Smooth muscle cell (in vitro differentiated cells): ENCODE measurements at regions not wholly inside any gene's neighbourhood (a gene's known extent, or its start where the extent isn't known, plus 50 kb on each side); places are given as distances from the start of the nearest gene placed in this dataset.

Experiments
- DNase-seq: peaks from one replicate; lab custom pipeline; 2025; ENCODE audit not compliant: unreplicated experiment; lab: John Stamatoyannopoulos, UW
- H2AFZ ChIP-seq: fragments of 200-600 bp; sonication (generic); 2 replicates; pipeline ENCODE4 v1.6.0; 2016; ENCODE audit warnings: antibody characterized with exemption, low read depth, mild to moderate bottlenecking
- H3F3A ChIP-seq: fragments of 200-600 bp; sonication (generic); 2 replicates; pipeline ENCODE4 v1.6.0; 2017; ENCODE audit warnings: antibody characterized with exemption, low read depth
- H3K27ac ChIP-seq: fragments of 200-600 bp; sonication (generic); 2 replicates; pipeline ENCODE4 v1.5.1; 2016; ENCODE audit warnings: low read depth, mild to moderate bottlenecking
- H3K27me3 ChIP-seq: fragments of 200-600 bp; sonication (generic); 2 replicates; pipeline ENCODE4 v1.6.1; 2016; ENCODE audit warnings: low read depth, mild to moderate bottlenecking
- H3K36me3 ChIP-seq: fragments of 200-600 bp; sonication (generic); 2 replicates; pipeline ENCODE4 v1.5.1; 2016; ENCODE audit warnings: low read depth
- H3K4me1 ChIP-seq: fragments of 200-600 bp; sonication (generic); 2 replicates; pipeline ENCODE4 v1.5.1; 2016; ENCODE audit warnings: low read depth
- H3K4me2 ChIP-seq: fragments of 200-600 bp; sonication (generic); 2 replicates; pipeline ENCODE4 v1.6.0; 2016; ENCODE audit warnings: mild to moderate bottlenecking
- H3K4me3 ChIP-seq: fragments of 200-600 bp; sonication (generic); 2 replicates; pipeline ENCODE4 v1.5.1; 2016; ENCODE audit warnings: mild to moderate bottlenecking
- H3K79me2 ChIP-seq: fragments of 200-600 bp; sonication (generic); 2 replicates; pipeline ENCODE4 v1.6.0; 2016; ENCODE audit warnings: low read depth, mild to moderate bottlenecking
- H3K9ac ChIP-seq: fragments of 200-600 bp; sonication (generic); 2 replicates; pipeline ENCODE4 v1.6.0; 2016; ENCODE audit warnings: low read depth
- H3K9me3 ChIP-seq: fragments of 200-600 bp; sonication (generic); replicated peaks from 2 replicates; pipeline ENCODE4 v1.5.1; 2016; ENCODE audit warnings: low read depth
- H4K20me1 ChIP-seq: fragments of 200-600 bp; sonication (generic); 2 replicates; pipeline ENCODE4 v1.6.0; 2016; ENCODE audit warnings: low read depth
- CTCF ChIP-seq: fragments of 200-600 bp; sonication (generic); IDR thresholded peaks from 2 replicates; pipeline ENCODE4 v1.5.1; 2017; ENCODE audit warnings: borderline replicate concordance, mild to moderate bottlenecking, antibody characterized with exemption; ENCODE audit not compliant: insufficient read depth, poor library complexity, severe bottlenecking
- WGBS: methylation state at CpG from one replicate; pipeline ENCODE4 v1.1.7; 2016; ENCODE audit warnings: low lambda C conversion rate; 5-methylcytosine and 5-hydroxymethylcytosine counted together

GRCh38 chr5:123244458-123244857, 155.4 kb downstream of the PRDM6 start:
- no peak for DNase-seq
- Histone ChIP-seq H3K4me3 (no peak overlapping the region), H3K27me3 (no peaks in the 10 kb centered on the region), H3F3A (peaks cover 4% of the 10 kb centered on the region), H3K4me2 (no peak overlapping the region), H3K9me3 (no peaks in the 10 kb centered on the region), H3K9ac (no peak overlapping the region), H3K27ac (no peak overlapping the region), H2AFZ (peak overlapping the region; percentile 18), H4K20me1 (no peaks in the 10 kb centered on the region), H3K4me1 (no peaks in the 10 kb centered on the region), H3K36me3 (no peaks in the 10 kb centered on the region), H3K79me2 (no peaks in the 10 kb centered on the region)
- WGBS: 86% methylated on average over 2 of the region's 2 CpGs
- TF ChIP-seq CTCF: no peak
